ENCODE measurements at regions not wholly inside any gene's neighbourhood (a gene's known extent, or its start where the extent isn't known, plus 50 kb on each side); places are given as distances from the start of the nearest gene placed in this dataset.

GRCh38 chr3:162041622-162042021, 545.0 kb downstream of the OTOL1 start:
- no peak for DNase-seq (ENCODE audit: low read depth)
- TF ChIP-seq CTCF (IDR thresholded peaks at IDR 0.05; ENCODE audit: control insufficient read depth, insufficient read depth, low read depth, low read length, missing control alignments), result no peak
- H3K4me3 ChIP-seq (ENCODE audit: control insufficient read depth, low read depth, low read length), result no peak overlapping the region

GRCh38 chr3:162052636-162053035, 556.0 kb downstream of the OTOL1 start:
- H3K4me3 ChIP-seq (ENCODE audit: control insufficient read depth, low read depth, low read length), result no peak overlapping the region
- TF ChIP-seq CTCF (IDR thresholded peaks at IDR 0.05; ENCODE audit: control insufficient read depth, insufficient read depth, low read depth, low read length, missing control alignments), result no peak
- DNase-seq (ENCODE audit: low read depth), result no peak

GRCh38 chr3:162072656-162073164, 576.1 kb downstream of the OTOL1 start:
- DNase-seq (ENCODE audit: low read depth), result no peak
- no peak overlapping the region for H3K4me3 ChIP-seq (ENCODE audit: control insufficient read depth, low read depth, low read length)
- no peak for TF ChIP-seq CTCF (IDR thresholded peaks at IDR 0.05; ENCODE audit: control insufficient read depth, insufficient read depth, low read depth, low read length, missing control alignments)

GRCh38 chr3:162073422-162073975, 576.9 kb downstream of the OTOL1 start:
- H3K4me3 ChIP-seq (ENCODE audit: control insufficient read depth, low read depth, low read length), result no peak overlapping the region
- no peak for DNase-seq (ENCODE audit: low read depth)
- no peak for TF ChIP-seq CTCF (IDR thresholded peaks at IDR 0.05; ENCODE audit: control insufficient read depth, insufficient read depth, low read depth, low read length, missing control alignments)

- TF ChIP-seq CTCF (IDR thresholded peaks at IDR 0.05; ENCODE audit: control insufficient read depth, insufficient read depth, low read depth, low read length, missing control alignments), result no peak
- no peak for DNase-seq (ENCODE audit: low read depth)
- no peak overlapping the region for H3K4me3 ChIP-seq (ENCODE audit: control insufficient read depth, low read depth, low read length)
Observed at GRCh38 chr3:162077108-162077507, 580.5 kb downstream of the OTOL1 start.

- DNase-seq (ENCODE audit: low read depth), result no peak
- no peak overlapping the region for H3K4me3 ChIP-seq (ENCODE audit: control insufficient read depth, low read depth, low read length)
- TF ChIP-seq CTCF (IDR thresholded peaks at IDR 0.05; ENCODE audit: control insufficient read depth, insufficient read depth, low read depth, low read length, missing control alignments), result no peak
Observed at GRCh38 chr3:162082516-162082915, 585.9 kb downstream of the OTOL1 start.
